ENCODE measurements at regions not wholly inside any gene's neighbourhood (a gene's known extent, or its start where the extent isn't known, plus 50 kb on each side); places are given as distances from the start of the nearest gene placed in this dataset.

GRCh38 chr11:15837901-15838489 is 518.4 kb downstream of the SOX6 start:
- no peak overlapping the region for H2AFZ ChIP-seq
- H3K4me3 ChIP-seq (ENCODE audit: low read depth, low read length), result no peak overlapping the region
- H3K36me3 ChIP-seq (ENCODE audit: control insufficient read depth, insufficient read depth, low read length), result no peaks in the 10 kb centered on the region
- H3K4me2 ChIP-seq (ENCODE audit: low read length), result no peak overlapping the region
- no peak overlapping the region for H3K9ac ChIP-seq
- H3K9me3 ChIP-seq (ENCODE audit: control insufficient read depth, low read length), result no peaks in the 10 kb centered on the region
- H3K27me3 ChIP-seq (ENCODE audit: control insufficient read depth, insufficient read depth, low read length), result no peaks in the 10 kb centered on the region
- H3K79me2 ChIP-seq, result no peaks in the 10 kb centered on the region
- no peak for TF ChIP-seq CTCF (IDR thresholded peaks at IDR 0.05)
- no peaks in the 10 kb centered on the region for H3K4me1 ChIP-seq
- H3K27ac ChIP-seq, result no peak overlapping the region

- H3K4me1 ChIP-seq, result no peaks in the 10 kb centered on the region
- no peak overlapping the region for H3K4me3 ChIP-seq (ENCODE audit: low read depth, low read length)
- H3K36me3 ChIP-seq (ENCODE audit: control insufficient read depth, insufficient read depth, low read length), result no peaks in the 10 kb centered on the region
- no peak overlapping the region for H3K9ac ChIP-seq
- H3K4me2 ChIP-seq (ENCODE audit: low read length), result no peak overlapping the region
- no peak overlapping the region for H2AFZ ChIP-seq
- H3K79me2 ChIP-seq, result no peaks in the 10 kb centered on the region
- no peaks in the 10 kb centered on the region for H3K27me3 ChIP-seq (ENCODE audit: control insufficient read depth, insufficient read depth, low read length)
- TF ChIP-seq CTCF (IDR thresholded peaks at IDR 0.05), result no peak
- H3K9me3 ChIP-seq (ENCODE audit: control insufficient read depth, low read length), result no peaks in the 10 kb centered on the region
- H3K27ac ChIP-seq, result no peak overlapping the region
Observed at GRCh38 chr11:15839061-15839460, 517.3 kb downstream of the SOX6 start.

GRCh38 chr11:15840966-15841365 is 515.4 kb downstream of the SOX6 start:
- Histone ChIP-seq H3K27me3 (ENCODE audit: control insufficient read depth, insufficient read depth, low read length) (no peaks in the 10 kb centered on the region), H3K27ac (no peak overlapping the region), H3K9ac (no peak overlapping the region), H3K4me2 (ENCODE audit: low read length) (no peak overlapping the region), H3K79me2 (no peaks in the 10 kb centered on the region), H3K4me3 (ENCODE audit: low read depth, low read length) (no peak overlapping the region), H3K4me1 (no peaks in the 10 kb centered on the region), H3K36me3 (ENCODE audit: control insufficient read depth, insufficient read depth, low read length) (no peaks in the 10 kb centered on the region), H2AFZ (no peak overlapping the region), H3K9me3 (ENCODE audit: control insufficient read depth, low read length) (no peaks in the 10 kb centered on the region)
- no peak for TF ChIP-seq CTCF (IDR thresholded peaks at IDR 0.05)

- H3K9me3 ChIP-seq (ENCODE audit: control insufficient read depth, low read length), result no peaks in the 10 kb centered on the region
- H3K4me2 ChIP-seq (ENCODE audit: low read length), result no peak overlapping the region
- no peak overlapping the region for H3K27ac ChIP-seq
Observed at GRCh38 chr11:15841931-15842740, 514.2 kb downstream of the SOX6 start.

More at GRCh38 chr11:15841931-15842740, 514.2 kb downstream of the SOX6 start:
- H3K4me3 ChIP-seq (ENCODE audit: low read depth, low read length), result no peak overlapping the region
- no peaks in the 10 kb centered on the region for H3K36me3 ChIP-seq (ENCODE audit: control insufficient read depth, insufficient read depth, low read length)
- no peak overlapping the region for H3K9ac ChIP-seq
- no peaks in the 10 kb centered on the region for H3K4me1 ChIP-seq
- no peak for TF ChIP-seq CTCF (IDR thresholded peaks at IDR 0.05)
- no peak overlapping the region for H2AFZ ChIP-seq
- no peaks in the 10 kb centered on the region for H3K79me2 ChIP-seq
- H3K27me3 ChIP-seq (ENCODE audit: control insufficient read depth, insufficient read depth, low read length), result no peaks in the 10 kb centered on the region
